Activated naive CD4-positive, alpha-beta T cell treated with anti-CD3 and anti-CD28 coated beads, Interleukin-2, amount 10 ng/mL, durations not matched to agents 7 days and 5 days (primary cell): ENCODE measurements at regions not wholly inside any gene's neighbourhood (a gene's known extent, or its start where the extent isn't known, plus 50 kb on each side); places are given as distances from the start of the nearest gene placed in this dataset.
"Not testable (repeated sequence)": the region's sequence is repeated elsewhere in the genome, so short reads cannot be mapped to it uniquely, and the experiment has no call there.

ENCODE experiments used
- CTCF ChIA-PET: fragments of 350-600 bp; sonication (Branson Sonifier 250); formaldehyde crosslinking; loops from one replicate; lab custom pipeline; 2021; ENCODE audit warnings: antibody characterized with exemption; lab: Charles Lee
- DNase-seq: peaks from one replicate; pipeline ENCODE4 v3.0.0-alpha.2; 2020
- H3K27ac Mint-ChIP-seq: one replicate; pipeline ENCODE4 v1.8.0; 2021; ENCODE audit warnings: mild to moderate bottlenecking, moderate library complexity, mixed read lengths
- H3K27me3 Mint-ChIP-seq: one replicate; pipeline ENCODE4 v1.8.0; 2021; ENCODE audit warnings: mild to moderate bottlenecking, mixed read lengths
- H3K36me3 Mint-ChIP-seq: one replicate; pipeline ENCODE4 v1.8.0; 2021; ENCODE audit warnings: mixed read lengths
- H3K4me1 Mint-ChIP-seq: one replicate; pipeline ENCODE4 v1.8.0; 2021; ENCODE audit warnings: mixed read lengths
- H3K4me3 Mint-ChIP-seq: one replicate; pipeline ENCODE4 v1.8.0; 2021; ENCODE audit warnings: mild to moderate bottlenecking, moderate library complexity, mixed read lengths
- H3K9me3 Mint-ChIP-seq: one replicate; pipeline ENCODE4 v1.8.0; 2021; ENCODE audit warnings: mixed read lengths

DNA sequence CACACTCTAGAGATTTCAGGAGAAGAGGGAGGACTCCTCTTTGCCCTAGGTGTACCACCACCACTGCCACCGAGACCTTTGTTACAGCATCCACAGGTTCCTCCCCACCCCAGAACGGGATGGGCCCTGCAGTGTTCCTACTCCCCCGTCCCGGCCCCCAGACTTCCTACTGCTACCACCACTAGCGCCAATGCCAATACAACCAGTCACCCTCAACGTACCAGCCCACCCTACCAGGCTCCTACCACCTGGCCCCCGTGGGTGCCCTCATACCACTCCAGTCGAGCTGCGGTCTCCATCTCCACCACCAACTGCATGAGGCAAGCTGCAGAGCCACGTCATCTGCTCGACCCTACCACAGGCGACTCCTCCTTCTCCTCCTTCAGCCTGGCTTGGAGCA lies 437.1 kb upstream of the ZNF337 start:
- H3K27ac Mint-ChIP-seq, H3K9me3 Mint-ChIP-seq, H3K4me1 Mint-ChIP-seq: not testable (repeated sequence)

DNA sequence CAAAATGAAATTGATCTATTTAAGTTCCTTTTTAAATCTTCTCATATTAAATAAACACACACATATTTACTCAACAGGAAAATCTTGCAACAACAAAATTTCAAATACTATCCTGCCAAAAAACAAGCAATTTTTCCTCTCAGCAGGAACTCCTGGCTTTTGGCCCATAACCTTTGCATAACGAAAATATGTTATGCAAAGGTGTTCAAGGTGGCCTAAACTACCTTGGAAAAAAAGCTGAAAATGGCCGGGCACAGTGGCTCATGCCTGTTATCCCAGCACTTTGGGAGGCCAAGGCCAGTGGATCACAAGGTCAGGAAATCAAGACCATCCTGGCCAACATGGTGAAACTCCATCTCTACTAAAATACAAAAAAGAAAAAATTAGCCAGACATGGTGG lies 424.3 kb upstream of the ZNF337 start:
- H3K9me3 Mint-ChIP-seq, DNase-seq, H3K27me3 Mint-ChIP-seq, H3K4me1 Mint-ChIP-seq, H3K4me3 Mint-ChIP-seq, H3K27ac Mint-ChIP-seq, CTCF ChIA-PET, H3K36me3 Mint-ChIP-seq: not testable (repeated sequence)

More for the DNA sequence above, 437.1 kb upstream of the ZNF337 start:
- H3K4me3 Mint-ChIP-seq, H3K27me3 Mint-ChIP-seq, H3K36me3 Mint-ChIP-seq, DNase-seq, CTCF ChIA-PET: not testable (repeated sequence)

DNA sequence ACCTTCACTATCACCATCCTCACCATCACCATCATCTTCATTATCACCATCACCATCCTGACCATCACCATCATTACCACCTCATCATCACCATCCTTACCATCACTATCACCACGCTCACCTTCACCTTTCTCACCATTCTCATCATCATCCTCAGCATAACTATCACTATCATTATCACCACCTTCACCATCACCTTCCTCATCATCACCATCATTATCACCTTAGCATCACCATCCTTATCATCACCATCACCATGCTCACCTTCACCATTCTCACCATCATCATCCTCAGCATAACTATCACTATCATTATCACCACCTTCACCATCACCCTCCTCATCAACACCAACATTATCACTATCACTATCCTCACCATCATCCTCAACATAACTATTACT lies 397.8 kb upstream of the ZNF337 start:
- H3K4me1 Mint-ChIP-seq, H3K4me3 Mint-ChIP-seq, H3K36me3 Mint-ChIP-seq, H3K9me3 Mint-ChIP-seq, H3K27ac Mint-ChIP-seq, H3K27me3 Mint-ChIP-seq, DNase-seq, CTCF ChIA-PET: not testable (repeated sequence)

DNA sequence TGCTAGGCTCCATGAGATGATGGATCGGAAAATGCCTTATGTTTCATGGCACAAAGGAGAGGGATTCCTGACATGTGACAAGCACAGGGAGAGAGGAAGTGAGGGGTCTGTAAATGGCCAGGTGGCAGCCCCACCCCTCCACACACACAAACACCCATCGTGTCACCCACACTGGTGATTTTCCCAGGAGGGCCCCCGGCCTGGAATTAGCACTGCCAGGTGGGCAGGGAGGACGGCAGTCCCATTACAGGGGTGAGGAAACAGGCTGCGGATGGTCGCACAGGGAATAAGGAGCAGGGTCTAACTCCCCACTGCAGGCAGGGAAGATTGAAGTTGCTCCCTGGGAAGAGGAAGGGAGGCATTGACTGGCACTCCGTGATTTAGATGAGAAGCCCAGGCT lies 395.3 kb upstream of the ZNF337 start:
- H3K4me1 Mint-ChIP-seq, DNase-seq, H3K36me3 Mint-ChIP-seq, CTCF ChIA-PET, H3K27ac Mint-ChIP-seq, H3K4me3 Mint-ChIP-seq, H3K27me3 Mint-ChIP-seq, H3K9me3 Mint-ChIP-seq: not testable (repeated sequence)

DNA sequence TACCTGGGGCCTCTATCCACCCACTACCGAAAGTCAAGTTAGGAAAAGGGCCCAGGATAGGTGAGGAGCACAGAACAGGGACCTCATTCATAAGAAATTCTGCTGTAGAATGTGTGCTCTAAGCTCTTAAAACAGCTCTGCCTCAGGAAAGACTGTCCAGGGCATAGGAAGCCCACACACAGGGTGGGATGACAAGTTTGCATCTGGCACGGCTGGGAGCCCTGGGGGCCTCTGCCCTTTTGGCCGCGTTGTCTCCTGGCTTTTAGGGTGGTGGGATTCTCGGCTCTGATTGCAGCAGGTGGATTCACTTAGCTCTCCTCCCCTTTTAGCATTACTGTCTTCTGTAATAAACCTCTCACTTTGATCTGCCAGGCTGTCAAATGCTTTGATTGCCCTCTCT lies 389.5 kb upstream of the ZNF337 start:
- H3K27ac Mint-ChIP-seq, H3K9me3 Mint-ChIP-seq, CTCF ChIA-PET, H3K27me3 Mint-ChIP-seq, DNase-seq, H3K36me3 Mint-ChIP-seq, H3K4me3 Mint-ChIP-seq, H3K4me1 Mint-ChIP-seq: not testable (repeated sequence)

DNA sequence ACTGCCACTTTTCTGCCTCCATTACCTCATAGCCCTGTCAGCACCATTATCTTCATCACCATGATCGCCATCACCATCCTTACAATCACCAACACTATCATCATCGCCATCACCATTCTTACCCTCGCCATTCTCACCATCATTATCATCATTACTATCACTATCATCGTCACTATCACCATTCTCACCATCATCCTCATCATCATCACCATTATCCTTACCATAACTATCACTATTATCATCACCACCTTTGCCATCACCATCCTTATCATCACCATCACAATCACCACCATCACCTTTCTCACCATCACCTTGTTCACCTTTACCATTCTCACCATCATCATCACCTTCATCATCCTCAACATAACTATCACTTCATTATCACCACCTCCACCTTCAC lies 377.3 kb upstream of the ZNF337 start:
- H3K9me3 Mint-ChIP-seq, H3K4me3 Mint-ChIP-seq, H3K4me1 Mint-ChIP-seq, DNase-seq, H3K27me3 Mint-ChIP-seq, H3K27ac Mint-ChIP-seq, H3K36me3 Mint-ChIP-seq, CTCF ChIA-PET: not testable (repeated sequence)

DNA sequence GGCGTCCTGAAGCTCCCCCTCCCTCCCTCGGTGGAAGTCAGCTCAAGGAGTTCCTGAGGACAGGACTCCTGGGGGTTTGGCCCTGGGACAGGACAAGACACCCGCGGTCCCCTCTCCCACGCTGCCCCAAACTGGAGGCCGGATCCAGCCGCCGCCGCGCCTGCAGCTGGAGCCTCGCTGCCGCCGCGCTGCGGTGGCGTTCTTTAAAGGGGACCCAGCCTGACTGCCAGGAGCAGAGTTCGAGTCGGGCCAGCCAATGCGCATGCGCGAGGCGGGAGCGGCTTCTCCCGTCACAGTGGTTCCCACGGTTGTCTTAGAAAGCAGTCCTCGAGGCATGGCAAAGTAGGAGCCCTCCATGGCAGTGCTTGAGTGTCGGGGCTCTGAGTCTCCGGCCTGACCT lies 362.7 kb upstream of the ZNF337 start:
- H3K9me3 Mint-ChIP-seq, DNase-seq, H3K27me3 Mint-ChIP-seq, H3K4me3 Mint-ChIP-seq, H3K36me3 Mint-ChIP-seq, H3K4me1 Mint-ChIP-seq, H3K27ac Mint-ChIP-seq, CTCF ChIA-PET: not testable (repeated sequence)

DNA sequence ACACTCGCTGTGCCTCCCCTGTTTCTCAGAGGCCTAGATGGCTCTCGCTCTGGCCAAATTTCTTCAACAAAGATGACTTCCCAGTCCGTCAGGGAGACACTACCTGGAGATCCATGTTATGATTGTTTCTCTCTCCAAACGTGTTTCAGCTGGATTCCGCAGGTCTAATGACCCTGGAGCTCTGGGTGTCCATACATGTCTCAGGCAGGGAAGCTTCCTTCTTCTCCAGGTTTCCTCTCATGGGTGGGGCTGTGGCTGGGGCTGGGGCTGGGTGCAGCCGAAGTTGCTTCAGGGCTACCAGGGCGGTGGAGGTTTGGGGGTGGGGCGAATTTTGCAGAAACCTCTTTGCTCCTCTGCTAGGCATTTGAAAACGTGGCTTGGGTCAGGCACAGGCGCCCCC lies 361.8 kb upstream of the ZNF337 start:
- H3K9me3 Mint-ChIP-seq, H3K4me3 Mint-ChIP-seq, CTCF ChIA-PET, DNase-seq, H3K4me1 Mint-ChIP-seq, H3K27me3 Mint-ChIP-seq, H3K36me3 Mint-ChIP-seq, H3K27ac Mint-ChIP-seq: not testable (repeated sequence)

DNA sequence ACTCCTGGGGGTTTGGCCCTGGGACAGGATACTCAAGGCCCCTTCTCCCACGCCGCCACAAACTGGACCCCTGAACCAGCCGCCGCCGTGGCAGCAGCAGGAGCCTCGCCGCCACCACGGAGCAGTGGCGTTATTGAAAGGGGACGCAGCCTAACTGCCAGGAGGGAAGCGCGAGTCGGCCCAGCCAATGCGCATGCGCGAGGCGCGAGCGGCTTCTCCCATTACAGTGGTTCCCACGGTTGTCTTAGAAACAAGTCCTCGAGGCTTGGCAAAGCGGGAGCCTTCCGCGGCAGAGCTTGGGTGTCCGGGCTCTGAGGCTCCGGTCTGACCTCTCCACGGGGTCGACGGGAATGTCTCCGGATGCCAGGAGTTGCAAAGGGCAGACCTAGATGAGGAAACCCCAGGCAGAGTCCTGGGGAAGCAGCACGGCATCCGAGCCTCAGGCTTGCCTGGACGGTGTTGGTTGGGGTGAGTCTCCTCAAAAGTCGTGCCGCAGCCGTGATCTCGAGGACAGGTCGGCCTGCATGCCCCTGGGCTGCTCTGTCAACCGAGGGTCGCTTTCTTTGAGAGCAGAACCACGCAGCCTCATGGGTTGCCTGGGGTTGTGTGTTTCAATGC lies 360.6 kb upstream of the ZNF337 start:
- H3K4me3 Mint-ChIP-seq, H3K27ac Mint-ChIP-seq, H3K9me3 Mint-ChIP-seq, H3K27me3 Mint-ChIP-seq, CTCF ChIA-PET, H3K36me3 Mint-ChIP-seq, DNase-seq, H3K4me1 Mint-ChIP-seq: not testable (repeated sequence)

DNA sequence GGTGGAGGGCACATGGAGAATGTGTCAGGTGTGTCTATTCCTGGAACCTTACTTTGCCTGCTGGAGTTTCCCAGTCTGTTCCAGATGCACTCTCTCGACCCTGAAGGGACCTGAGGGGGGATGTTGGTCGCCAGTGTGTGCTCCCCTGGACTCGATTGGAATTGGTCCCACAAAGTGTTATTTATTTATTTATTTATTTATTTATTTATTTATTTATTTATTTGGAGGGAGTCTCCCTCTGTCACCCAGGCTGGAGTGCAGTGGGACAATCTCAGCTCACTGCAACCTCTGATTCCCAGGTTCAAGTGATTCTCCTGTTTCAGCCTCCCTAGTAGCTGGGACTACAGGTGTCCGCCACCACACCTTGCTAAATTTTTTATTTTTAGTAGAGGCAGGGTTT lies 329.1 kb upstream of the ZNF337 start:
- H3K9me3 Mint-ChIP-seq, CTCF ChIA-PET, H3K27me3 Mint-ChIP-seq, H3K36me3 Mint-ChIP-seq, H3K27ac Mint-ChIP-seq, H3K4me3 Mint-ChIP-seq, H3K4me1 Mint-ChIP-seq, DNase-seq: not testable (repeated sequence)

DNA sequence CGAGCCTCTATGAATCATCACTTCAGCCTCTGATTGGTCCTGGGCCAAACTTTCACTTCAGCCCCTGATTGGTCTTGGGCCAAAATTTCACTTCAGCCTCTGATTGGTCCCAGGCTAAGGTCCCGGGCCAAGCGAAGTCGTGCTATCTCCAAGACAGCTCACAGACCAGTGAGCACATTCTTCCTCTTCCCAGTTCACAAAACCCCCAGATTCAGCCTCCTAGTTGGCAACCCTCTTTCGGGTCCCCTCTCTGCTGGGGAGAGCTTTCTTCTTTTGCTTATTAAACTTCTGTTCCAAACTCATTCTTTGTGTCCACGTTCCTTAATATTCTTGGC lies 314.3 kb upstream of the ZNF337 start:
- H3K4me1 Mint-ChIP-seq, DNase-seq, H3K27ac Mint-ChIP-seq, CTCF ChIA-PET, H3K9me3 Mint-ChIP-seq, H3K27me3 Mint-ChIP-seq, H3K36me3 Mint-ChIP-seq: not testable (repeated sequence)
- H3K4me3 Mint-ChIP-seq = peak overlapping the region; percentile 93

DNA sequence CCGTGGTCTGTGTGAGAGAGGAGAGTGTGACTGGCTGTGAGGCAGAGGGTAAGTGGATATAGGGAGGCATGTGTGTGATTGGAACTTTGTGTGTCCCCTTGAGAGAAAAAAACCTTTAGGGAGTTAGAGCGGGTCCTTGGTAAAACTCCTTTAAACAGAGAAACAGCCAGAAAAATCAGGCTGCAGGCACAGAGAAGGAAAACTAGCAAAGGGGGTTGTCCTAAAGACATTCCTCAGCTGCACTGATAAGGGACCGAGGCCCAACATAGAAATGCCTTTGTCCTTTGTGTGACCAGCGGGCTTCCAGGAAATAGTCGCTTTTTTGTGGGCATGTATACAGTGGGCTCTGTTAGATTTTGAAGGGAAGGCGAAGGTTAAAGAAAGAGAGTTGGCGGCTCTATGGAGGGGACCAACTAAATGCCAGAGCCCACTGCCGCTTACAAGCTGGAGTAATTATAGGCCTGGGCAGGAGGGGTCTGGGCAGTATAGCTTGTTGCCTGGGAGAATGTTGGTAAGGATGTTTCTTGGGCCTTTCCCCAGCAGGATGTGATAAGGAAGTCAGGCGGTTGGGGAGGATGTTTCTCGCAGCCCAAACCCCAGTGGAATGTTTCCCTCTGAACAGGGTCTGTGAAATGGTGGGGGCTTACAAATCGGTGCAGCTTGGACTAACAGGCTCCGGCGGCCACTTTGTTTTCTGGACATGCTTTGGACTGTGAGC lies 313.7 kb upstream of the ZNF337 start:
- CTCF ChIA-PET, H3K36me3 Mint-ChIP-seq, DNase-seq, H3K9me3 Mint-ChIP-seq, H3K27me3 Mint-ChIP-seq, H3K4me1 Mint-ChIP-seq: not testable (repeated sequence)
- Mint-ChIP-seq H3K4me3 (peak overlapping the region; percentile 93), H3K27ac (peak overlapping the region; percentile 86)

DNA sequence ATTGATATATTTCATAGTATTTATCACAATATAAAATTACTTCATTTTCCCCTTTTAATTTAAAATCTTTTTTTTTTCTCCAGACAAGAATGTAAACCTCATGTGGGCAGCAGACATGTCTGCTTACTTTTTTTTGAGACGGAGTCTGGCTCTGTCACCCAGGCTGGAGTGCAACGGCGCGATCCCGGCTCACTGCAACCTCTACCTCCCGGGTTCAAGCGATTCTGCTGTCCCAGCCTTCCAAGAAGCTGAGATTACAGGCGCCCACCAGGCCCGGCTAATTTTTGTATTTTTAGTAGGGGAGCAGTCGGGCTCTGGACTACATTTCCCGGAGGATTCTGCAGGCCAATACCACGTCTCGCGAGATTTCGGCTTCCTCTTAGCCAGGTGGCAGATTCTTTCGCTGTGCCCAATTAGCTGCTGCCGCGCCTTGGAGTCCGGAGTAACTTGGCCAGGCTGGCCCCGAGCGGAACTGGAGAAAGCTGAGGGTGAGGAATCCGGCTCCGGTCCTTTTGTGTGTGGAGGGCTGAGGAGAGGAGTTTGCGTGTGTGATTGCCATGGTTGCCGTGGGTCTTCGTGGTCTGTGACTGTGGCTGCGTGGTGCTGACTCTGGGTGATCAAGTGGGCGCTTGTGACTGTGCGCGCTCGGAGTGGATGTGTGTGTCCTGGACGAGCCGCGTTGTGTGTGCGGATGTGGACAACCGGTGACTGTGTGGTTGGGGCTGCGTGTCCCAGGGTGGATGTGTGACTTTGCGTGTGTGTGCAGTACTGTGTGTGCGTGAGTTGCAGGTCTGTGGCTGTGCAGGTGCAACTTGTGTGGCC lies 313.0 kb upstream of the ZNF337 start:
- H3K9me3 Mint-ChIP-seq, CTCF ChIA-PET, H3K4me1 Mint-ChIP-seq, H3K27me3 Mint-ChIP-seq, H3K36me3 Mint-ChIP-seq: not testable (repeated sequence)
- peak overlapping the region; percentile 86 for H3K27ac Mint-ChIP-seq
- H3K4me3 Mint-ChIP-seq = peak overlapping the region; percentile 93
- DNase-seq = peak; percentile 78

DNA sequence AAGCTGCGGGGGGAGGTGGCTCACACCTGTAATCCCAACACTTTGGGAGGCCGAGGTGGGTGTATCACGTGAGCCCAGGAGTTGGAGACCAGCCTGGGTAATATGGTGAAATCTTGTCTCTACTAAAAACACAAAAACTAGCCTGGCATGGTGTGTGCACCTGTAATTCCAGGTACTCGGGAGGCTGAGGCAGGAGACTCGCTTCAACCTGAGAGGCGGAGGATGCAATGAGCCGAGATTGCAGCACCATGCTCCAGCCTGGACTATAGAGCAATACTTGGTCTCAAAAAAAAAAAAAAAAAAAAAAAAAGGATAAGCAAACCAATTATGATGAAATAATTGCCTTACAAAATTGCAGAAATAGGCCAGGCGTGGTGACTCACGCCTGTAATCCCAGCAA lies 311.4 kb upstream of the ZNF337 start:
- H3K4me3 Mint-ChIP-seq, H3K27me3 Mint-ChIP-seq, H3K36me3 Mint-ChIP-seq, DNase-seq, CTCF ChIA-PET, H3K4me1 Mint-ChIP-seq, H3K27ac Mint-ChIP-seq, H3K9me3 Mint-ChIP-seq: not testable (repeated sequence)

DNA sequence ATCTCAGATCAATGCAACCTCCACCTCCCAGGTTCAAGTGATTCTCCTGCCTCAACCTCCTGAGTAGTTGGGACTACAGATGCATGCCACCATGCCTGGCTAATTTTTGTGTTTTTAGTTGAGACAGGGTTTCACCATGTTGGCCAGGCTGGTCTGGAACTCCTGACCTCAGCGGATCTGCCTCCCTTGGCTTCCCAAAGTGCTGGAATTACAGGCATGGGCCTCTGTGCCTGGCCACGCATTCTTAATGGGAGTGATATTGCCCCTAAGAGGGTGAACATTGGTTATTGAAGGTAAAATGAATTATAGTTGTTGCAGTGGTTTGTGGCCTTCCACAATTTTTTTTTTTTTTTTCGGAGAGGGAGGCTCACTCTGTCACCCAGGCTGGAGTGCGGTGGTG lies 309.5 kb upstream of the ZNF337 start:
- H3K27ac Mint-ChIP-seq, CTCF ChIA-PET: not testable (repeated sequence)

More for the DNA sequence above, 309.5 kb upstream of the ZNF337 start:
- H3K4me1 Mint-ChIP-seq, H3K4me3 Mint-ChIP-seq, H3K9me3 Mint-ChIP-seq, H3K36me3 Mint-ChIP-seq, H3K27me3 Mint-ChIP-seq, DNase-seq: not testable (repeated sequence)
